Small intestine (tissue), 7 donors: ENCODE measurements at regions not wholly inside any gene's neighbourhood (a gene's known extent, or its start where the extent isn't known, plus 50 kb on each side); places are given as distances from the start of the nearest gene placed in this dataset.

Source experiments
- DNase-seq, 2 donors: peaks; one replicate each; pipeline versions ENCODE4 v3.0.0 to v3.0.0-alpha.2; 2013
- FAIRE-seq: peaks from 2 replicates; lab custom pipeline; 2012; peaks lifted over from hg19 to GRCh38; lab: Jason Lieb, UNC
- H3K27ac ChIP-seq, 3 donors: one replicate each; pipeline ENCODE4 v1.5.1; 2013; ENCODE audit warnings: low read length in 2 of 3, mild to moderate bottlenecking in 2 of 3, control low read depth in 1 of 3, inconsistent platforms in 1 of 3, low read depth in 1 of 3, moderate library complexity in 1 of 3
- H3K27me3 ChIP-seq, 3 donors: one replicate each; pipeline ENCODE4 v1.6.1; 2013; ENCODE audit warnings: low read length in 3 of 3, inconsistent platforms in 1 of 3; ENCODE audit not compliant: control insufficient read depth in 3 of 3, insufficient read depth in 3 of 3
- H3K36me3 ChIP-seq, 3 donors: one replicate each; pipeline ENCODE4 v1.6.1; 2013; ENCODE audit warnings: low read length in 3 of 3, inconsistent platforms in 1 of 3, low read depth in 1 of 3, mild to moderate bottlenecking in 1 of 3, moderate library complexity in 1 of 3; ENCODE audit not compliant: control insufficient read depth in 3 of 3, insufficient read depth in 2 of 3
- H3K4me1 ChIP-seq, 3 donors: one replicate each; pipeline ENCODE4 v1.6.1; 2013; ENCODE audit warnings: low read length in 2 of 3, inconsistent platforms in 1 of 3, low read depth in 1 of 3, mild to moderate bottlenecking in 1 of 3, moderate library complexity in 1 of 3; ENCODE audit not compliant: control insufficient read depth in 3 of 3, insufficient read depth in 2 of 3
- H3K4me3 ChIP-seq, 3 donors: one replicate each; pipeline ENCODE4 v1.5.1; 2013; ENCODE audit warnings: low read length in 3 of 3, control low read depth in 1 of 3, inconsistent platforms in 1 of 3, low read depth in 1 of 3, mild to moderate bottlenecking in 1 of 3, moderate library complexity in 1 of 3
- H3K9me3 ChIP-seq, 2 donors: one replicate each; pipeline ENCODE4 v1.6.1; 2013; ENCODE audit warnings: low read depth in 1 of 2, low read length in 1 of 2; ENCODE audit not compliant: control insufficient read depth in 2 of 2, insufficient read depth in 1 of 2
- WGBS, 3 donors: extraction: QIAGEN DNeasy Blood & Tissue Kit; methylation state at CpG; one replicate each; pipeline ENCODE4 v1.1.7; 2013; 5-methylcytosine and 5-hydroxymethylcytosine counted together
- donor health status: healthy with polysubstance abuse.
- donor health status: control.
- donor health status: control.
- donor health status: Bipolar disorder and iron deficiency.
- donor health status: healthy.

- H3K36me3 ChIP-seq: no peaks in the 10 kb centered on the region
- H3K4me3 ChIP-seq: no peak overlapping the region
- no peak for FAIRE-seq
- no peak for DNase-seq
- no peak overlapping the region for H3K27ac ChIP-seq
- WGBS, 3 donors: 94 to 96% (median 94%) methylated on average over 15 of the region's 15 CpGs
- no peaks in the 10 kb centered on the region for H3K9me3 ChIP-seq
- H3K27me3 ChIP-seq: no peaks in the 10 kb centered on the region
- no peaks in the 10 kb centered on the region for H3K4me1 ChIP-seq
Measured at GRCh38 chr17:65385726-65386125, 175.7 kb downstream of the AXIN2 start.

- no peak for FAIRE-seq
- DNase-seq: no peak
- H3K4me1 ChIP-seq: no peaks in the 10 kb centered on the region
- H3K36me3 ChIP-seq: no peaks in the 10 kb centered on the region
- H3K9me3 ChIP-seq: no peaks in the 10 kb centered on the region
- 93 to 97% (median 94%) methylated on average over 3 of the region's 3 CpGs for WGBS, 3 donors
- H3K27ac ChIP-seq: no peak overlapping the region
- no peaks in the 10 kb centered on the region for H3K27me3 ChIP-seq
- H3K4me3 ChIP-seq: no peak overlapping the region
Measured at GRCh38 chr17:65385071-65385470, 176.4 kb downstream of the AXIN2 start.

- no peaks in the 10 kb centered on the region for H3K27me3 ChIP-seq
- no peaks in the 10 kb centered on the region for H3K36me3 ChIP-seq
- H3K4me1 ChIP-seq: no peaks in the 10 kb centered on the region
- H3K4me3 ChIP-seq: no peak overlapping the region
- no peak overlapping the region for H3K27ac ChIP-seq
- H3K9me3 ChIP-seq: no peaks in the 10 kb centered on the region
- 80 to 83% (median 83%) methylated on average over 3 of the region's 3 CpGs for WGBS, 3 donors
- no peak for FAIRE-seq
- DNase-seq: no peak
Measured at GRCh38 chr17:65381152-65381551, 180.3 kb downstream of the AXIN2 start.

GRCh38 chr17:65374966-65375365 is 186.5 kb downstream of the AXIN2 start:
- FAIRE-seq (no peak), DNase-seq (no peak)
- no peak overlapping the region for H3K27ac ChIP-seq
- H3K9me3 ChIP-seq: peaks cover 0 to under 1% of the 10 kb centered on the region in 2 donors
- no peaks in the 10 kb centered on the region for H3K36me3 ChIP-seq
- H3K4me3 ChIP-seq: no peak overlapping the region
- 71 to 82% (median 73%) methylated on average over 3 of the region's 3 CpGs for WGBS, 3 donors
- no peaks in the 10 kb centered on the region for H3K27me3 ChIP-seq
- peaks cover 2 to 7% (median 6%) of the 10 kb centered on the region in 3 donors for H3K4me1 ChIP-seq

- H3K27me3 ChIP-seq: no peaks in the 10 kb centered on the region
- peaks cover 2 to 7% (median 6%) of the 10 kb centered on the region in 3 donors for H3K4me1 ChIP-seq
- FAIRE-seq (no peak), DNase-seq (peak in 1 of 2 donors; percentile 11)
- no peaks in the 10 kb centered on the region for H3K36me3 ChIP-seq
- H3K27ac ChIP-seq: no peak overlapping the region
- 36 to 65% (median 44%) methylated on average over 2 of the region's 2 CpGs for WGBS, 3 donors
- peaks cover 0 to 6% of the 10 kb centered on the region in 2 donors for H3K9me3 ChIP-seq
- H3K4me3 ChIP-seq: no peak overlapping the region
Measured at GRCh38 chr17:65371702-65372101, 189.7 kb downstream of the AXIN2 start.

- H3K27me3 ChIP-seq: no peaks in the 10 kb centered on the region
- H3K4me1 ChIP-seq: peaks cover 2 to 7% (median 6%) of the 10 kb centered on the region in 3 donors
- FAIRE-seq (no peak), DNase-seq (peak; percentile 75 to 81)
- no peak overlapping the region for H3K4me3 ChIP-seq
- H3K9me3 ChIP-seq: peaks cover 0 to 13% of the 10 kb centered on the region in 2 donors
- peak overlapping the region in 1 of 3 donors; percentile 6 for H3K27ac ChIP-seq
- WGBS, 3 donors: 8 to 29% (median 11%) methylated on average over 15 of the region's 15 CpGs
- H3K36me3 ChIP-seq: no peaks in the 10 kb centered on the region
Measured at GRCh38 chr17:65370669-65371131, 190.7 kb downstream of the AXIN2 start.

- Histone ChIP-seq H3K27ac (no peak overlapping the region), H3K4me3 (no peak overlapping the region), H3K9me3 (peaks cover 0 to 24% of the 10 kb centered on the region in 2 donors), H3K36me3 (no peaks in the 10 kb centered on the region), H3K27me3 (no peaks in the 10 kb centered on the region), H3K4me1 (peaks cover 2 to 7% (median 6%) of the 10 kb centered on the region in 3 donors)
- no peak for DNase-seq
- FAIRE-seq: no peak
- WGBS, 3 donors: 89 to 99% (median 92%) methylated on average over 4 of the region's 4 CpGs
Measured at GRCh38 chr17:65368341-65368740, 193.1 kb downstream of the AXIN2 start.

- no peak overlapping the region for H3K4me3 ChIP-seq
- H3K4me1 ChIP-seq: peaks cover 2 to 7% (median 6%) of the 10 kb centered on the region in 3 donors
- FAIRE-seq (no peak), DNase-seq (no peak)
- peaks cover 0 to 24% of the 10 kb centered on the region in 2 donors for H3K9me3 ChIP-seq
- H3K27me3 ChIP-seq: no peaks in the 10 kb centered on the region
- 82 to 86% (median 85%) methylated on average over 15 of the region's 15 CpGs for WGBS, 3 donors
- H3K36me3 ChIP-seq: no peaks in the 10 kb centered on the region
- H3K27ac ChIP-seq: no peak overlapping the region
Measured at GRCh38 chr17:65366102-65366844, 195.2 kb downstream of the AXIN2 start.
